Activated CD8-positive, alpha-beta T cell treated with anti-CD3 and anti-CD28 coated beads, Interleukin-2, amount 10 ng/mL, durations not matched to agents 7 days and 5 days (primary cell): ENCODE measurements at regions not wholly inside any gene's neighbourhood (a gene's known extent, or its start where the extent isn't known, plus 50 kb on each side); places are given as distances from the start of the nearest gene placed in this dataset.
"Not testable (repeated sequence)": the region's sequence is repeated elsewhere in the genome, so short reads cannot be mapped to it uniquely, and the experiment has no call there.

Experiments
- ATAC-seq: fragments of 150-1000 bp; cut with Tn5 transposase; one replicate; pipeline ENCODE4 v1.10.0; 2021; ENCODE audit warnings: moderate library complexity
- CTCF ChIA-PET: fragments of 350-600 bp; sonication (Branson Sonifier 250); formaldehyde crosslinking; loops from one replicate; lab custom pipeline; 2021; ENCODE audit warnings: antibody characterized with exemption; lab: Charles Lee
- POLR2A ChIA-PET: fragments of 350-600 bp; sonication (Branson Sonifier 250); formaldehyde crosslinking; loops from one replicate; lab custom pipeline; 2021; ENCODE audit warnings: antibody characterized with exemption; lab: Charles Lee
- DNase-seq: peaks from one replicate; pipeline ENCODE4 v3.0.0-alpha.2; 2020
- H3K27ac Mint-ChIP-seq: one replicate; pipeline ENCODE4 v1.8.0; 2021; ENCODE audit warnings: mild to moderate bottlenecking, mixed read lengths
- H3K27me3 Mint-ChIP-seq: one replicate; pipeline ENCODE4 v1.8.0; 2021; ENCODE audit warnings: low read depth, mixed read lengths
- H3K36me3 Mint-ChIP-seq: one replicate; pipeline ENCODE4 v1.8.0; 2021; ENCODE audit warnings: low read depth, mixed read lengths
- H3K4me1 Mint-ChIP-seq: one replicate; pipeline ENCODE4 v1.8.0; 2021; ENCODE audit warnings: low read depth, mixed read lengths
- H3K4me3 Mint-ChIP-seq: one replicate; pipeline ENCODE4 v1.8.0; 2021; ENCODE audit warnings: mild to moderate bottlenecking, mixed read lengths
- H3K9me3 Mint-ChIP-seq: one replicate; pipeline ENCODE4 v1.8.0; 2022; ENCODE audit warnings: mixed read lengths; ENCODE audit not compliant: insufficient read depth

GRCh38 chr20:18876394-18876793 lies 62.8 kb downstream of the SCP2D1 start:
- ATAC-seq, H3K4me1 Mint-ChIP-seq, H3K27ac Mint-ChIP-seq, H3K27me3 Mint-ChIP-seq, POLR2A ChIA-PET, H3K9me3 Mint-ChIP-seq, H3K36me3 Mint-ChIP-seq, DNase-seq, CTCF ChIA-PET, H3K4me3 Mint-ChIP-seq: not testable (repeated sequence)

- no peaks in the 10 kb centered on the region for H3K4me1 Mint-ChIP-seq
- ChIA-PET CTCF (no interaction called here), POLR2A (no interaction called here)
- H3K9me3 Mint-ChIP-seq, result no peaks in the 10 kb centered on the region
- no peaks in the 10 kb centered on the region for H3K27me3 Mint-ChIP-seq
- ATAC-seq, result no peak
- DNase-seq, result no peak
- H3K36me3 Mint-ChIP-seq, result no peaks in the 10 kb centered on the region
- no peak overlapping the region for H3K4me3 Mint-ChIP-seq
- no peak overlapping the region for H3K27ac Mint-ChIP-seq
These were observed 65.7 kb downstream of the SCP2D1 start for GRCh38 chr20:18879262-18879661.

- H3K36me3 Mint-ChIP-seq, result no peaks in the 10 kb centered on the region
- CTCF ChIA-PET, result no interaction called here
- no peak overlapping the region for H3K4me3 Mint-ChIP-seq
- H3K4me1 Mint-ChIP-seq, result no peaks in the 10 kb centered on the region
- ATAC-seq (no peak), DNase-seq (no peak)
- no peaks in the 10 kb centered on the region for H3K27me3 Mint-ChIP-seq
- POLR2A ChIA-PET, result no interaction called here
- H3K9me3 Mint-ChIP-seq, result no peaks in the 10 kb centered on the region
- H3K27ac Mint-ChIP-seq, result no peak overlapping the region
These were observed 73.2 kb downstream of the SCP2D1 start for GRCh38 chr20:18886756-18887155.

- DNase-seq (no peak), ATAC-seq (no peak)
- H3K4me1 Mint-ChIP-seq, result no peaks in the 10 kb centered on the region
- ChIA-PET POLR2A (no interaction called here), CTCF (no interaction called here)
- no peaks in the 10 kb centered on the region for H3K36me3 Mint-ChIP-seq
- H3K4me3 Mint-ChIP-seq, result no peak overlapping the region
- peaks cover 4% of the 10 kb centered on the region for H3K27me3 Mint-ChIP-seq
- H3K9me3 Mint-ChIP-seq, result no peaks in the 10 kb centered on the region
- no peak overlapping the region for H3K27ac Mint-ChIP-seq
These were observed 88.6 kb downstream of the SCP2D1 start for GRCh38 chr20:18901980-18902737.

GRCh38 chr20:18904192-18904591 lies 90.6 kb downstream of the SCP2D1 start:
- no peaks in the 10 kb centered on the region for H3K36me3 Mint-ChIP-seq
- ChIA-PET CTCF (no interaction called here), POLR2A (no interaction called here)
- ATAC-seq (no peak), DNase-seq (no peak)
- H3K27ac Mint-ChIP-seq, result no peak overlapping the region
- H3K9me3 Mint-ChIP-seq, result no peaks in the 10 kb centered on the region
- H3K27me3 Mint-ChIP-seq, result peaks cover 2% of the 10 kb centered on the region
- H3K4me1 Mint-ChIP-seq, result no peaks in the 10 kb centered on the region
- H3K4me3 Mint-ChIP-seq, result no peak overlapping the region

GRCh38 chr20:18904624-18905023 lies 91.0 kb downstream of the SCP2D1 start:
- ChIA-PET POLR2A (no interaction called here), CTCF (no interaction called here)
- H3K9me3 Mint-ChIP-seq, result no peaks in the 10 kb centered on the region
- DNase-seq (no peak), ATAC-seq (no peak)
- H3K27me3 Mint-ChIP-seq, result peaks cover 2% of the 10 kb centered on the region
- H3K36me3 Mint-ChIP-seq, result no peaks in the 10 kb centered on the region
- H3K27ac Mint-ChIP-seq, result no peak overlapping the region
- H3K4me3 Mint-ChIP-seq, result no peak overlapping the region
- H3K4me1 Mint-ChIP-seq, result no peaks in the 10 kb centered on the region

- no peak for ATAC-seq
These were observed 92.5 kb downstream of the SCP2D1 start for GRCh38 chr20:18906046-18906445.

GRCh38 chr20:18907353-18907752 lies 93.8 kb downstream of the SCP2D1 start:
- peaks cover 6% of the 10 kb centered on the region for H3K27me3 Mint-ChIP-seq
- DNase-seq (no peak), ATAC-seq (no peak)
- H3K9me3 Mint-ChIP-seq, result no peaks in the 10 kb centered on the region
- H3K27ac Mint-ChIP-seq, result no peak overlapping the region
- no peaks in the 10 kb centered on the region for H3K4me1 Mint-ChIP-seq
- ChIA-PET CTCF (no interaction called here), POLR2A (no interaction called here)
- no peaks in the 10 kb centered on the region for H3K36me3 Mint-ChIP-seq
- H3K4me3 Mint-ChIP-seq, result no peak overlapping the region

More at GRCh38 chr20:18906046-18906445, 92.5 kb downstream of the SCP2D1 start:
- Mint-ChIP-seq H3K9me3 (no peaks in the 10 kb centered on the region), H3K4me1 (no peaks in the 10 kb centered on the region), H3K27ac (no peak overlapping the region), H3K36me3 (no peaks in the 10 kb centered on the region), H3K27me3 (peaks cover 6% of the 10 kb centered on the region), H3K4me3 (no peak overlapping the region)
- DNase-seq, result no peak
- ChIA-PET CTCF (no interaction called here), POLR2A (no interaction called here)

- POLR2A ChIA-PET, result no interaction called here
- ATAC-seq, result no peak
These were observed 94.5 kb downstream of the SCP2D1 start for GRCh38 chr20:18908109-18908508.

GRCh38 chr20:18909254-18909653 lies 95.7 kb downstream of the SCP2D1 start:
- no peaks in the 10 kb centered on the region for H3K4me1 Mint-ChIP-seq
- H3K36me3 Mint-ChIP-seq, result no peaks in the 10 kb centered on the region
- CTCF ChIA-PET, result no interaction called here
- H3K27ac Mint-ChIP-seq, result no peak overlapping the region
- POLR2A ChIA-PET, result no interaction called here
- no peak overlapping the region for H3K4me3 Mint-ChIP-seq
- H3K9me3 Mint-ChIP-seq, result no peaks in the 10 kb centered on the region
- H3K27me3 Mint-ChIP-seq, result peaks cover 6% of the 10 kb centered on the region
- ATAC-seq (no peak), DNase-seq (no peak)

More at GRCh38 chr20:18908109-18908508, 94.5 kb downstream of the SCP2D1 start:
- Mint-ChIP-seq H3K4me1 (no peaks in the 10 kb centered on the region), H3K4me3 (no peak overlapping the region), H3K36me3 (no peaks in the 10 kb centered on the region), H3K9me3 (no peaks in the 10 kb centered on the region), H3K27ac (no peak overlapping the region), H3K27me3 (peaks cover 6% of the 10 kb centered on the region)
- no peak for DNase-seq
- CTCF ChIA-PET, result no interaction called here

GRCh38 chr20:18913701-18914100 lies 100.1 kb downstream of the SCP2D1 start:
- CTCF ChIA-PET, result interaction anchor here (1.2 kb wide), 1 partner anchor 281 kb away, joined by 3 read pairs; no protein-coding TSS in a partner anchor
- no peaks in the 10 kb centered on the region for H3K36me3 Mint-ChIP-seq
- no peak overlapping the region for H3K4me3 Mint-ChIP-seq
- no peaks in the 10 kb centered on the region for H3K9me3 Mint-ChIP-seq
- no peak overlapping the region for H3K27ac Mint-ChIP-seq
- no peaks in the 10 kb centered on the region for H3K4me1 Mint-ChIP-seq
- H3K27me3 Mint-ChIP-seq, result peaks cover 4% of the 10 kb centered on the region
- POLR2A ChIA-PET, result no interaction called here
- DNase-seq (no peak), ATAC-seq (no peak)

- H3K4me3 Mint-ChIP-seq, result no peak overlapping the region
- CTCF ChIA-PET, result interaction anchor here (1.2 kb wide), 1 partner anchor 282 kb away, joined by 3 read pairs; no protein-coding TSS in a partner anchor
- H3K27me3 Mint-ChIP-seq, result peaks cover 4% of the 10 kb centered on the region
- H3K9me3 Mint-ChIP-seq, result no peaks in the 10 kb centered on the region
- no peak overlapping the region for H3K27ac Mint-ChIP-seq
- no peaks in the 10 kb centered on the region for H3K36me3 Mint-ChIP-seq
- POLR2A ChIA-PET, result no interaction called here
- H3K4me1 Mint-ChIP-seq, result no peaks in the 10 kb centered on the region
- no peak for ATAC-seq
- no peak for DNase-seq
These were observed 101.2 kb downstream of the SCP2D1 start for GRCh38 chr20:18914796-18915195.
